ENCODE measurements at regions not wholly inside any gene's neighbourhood (a gene's known extent, or its start where the extent isn't known, plus 50 kb on each side); places are given as distances from the start of the nearest gene placed in this dataset.

- no peaks in the 10 kb centered on the region for H3K36me3 ChIP-seq (ENCODE audit: control insufficient read depth in 3 of 3, insufficient read depth in 2 of 3, low read depth in 1 of 3, low read length in 3 of 3)
- no peak for DNase-seq
- FAIRE-seq: no peak
- no peaks in the 10 kb centered on the region for H3K9me3 ChIP-seq (ENCODE audit: control insufficient read depth in 2 of 2, insufficient read depth in 1 of 2, low read depth in 1 of 2, low read length in 1 of 2)
- no peak overlapping the region for H3K27ac ChIP-seq (ENCODE audit: low read depth in 1 of 3, low read length in 2 of 3)
- no peaks in the 10 kb centered on the region for H3K27me3 ChIP-seq (ENCODE audit: control insufficient read depth in 3 of 3, insufficient read depth in 3 of 3, low read length in 3 of 3)
- no peak overlapping the region for H3K4me3 ChIP-seq (ENCODE audit: low read depth in 1 of 3, low read length in 3 of 3)
- 53 to 69% (median 60%) methylated on average over 2 of the region's 2 CpGs for WGBS, 3 donors
- H3K4me1 ChIP-seq (ENCODE audit: control insufficient read depth in 3 of 3, insufficient read depth in 2 of 3, low read depth in 1 of 3, low read length in 2 of 3): no peaks in the 10 kb centered on the region
These were observed 246.1 kb upstream of the MIR17HG start for GRCh38 chr13:91101381-91101780.

DNA sequence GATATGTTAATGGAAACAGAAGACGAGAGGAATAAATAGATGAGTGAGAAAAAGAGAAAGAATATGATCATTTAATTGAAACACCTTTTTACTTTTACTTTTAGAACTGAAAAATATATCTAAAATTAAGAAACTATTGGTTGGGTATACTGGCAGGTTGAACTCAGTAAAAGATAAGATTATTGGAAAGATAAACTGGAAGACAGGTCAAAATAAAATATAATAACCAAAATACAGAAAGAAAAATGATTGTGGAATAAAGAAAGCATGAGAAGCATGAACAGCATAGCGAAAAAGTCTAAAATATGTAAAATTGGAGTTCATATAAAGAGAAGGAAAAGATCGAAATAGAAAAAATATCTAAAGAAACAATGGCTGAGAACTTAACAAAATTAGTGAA is 242.2 kb upstream of the MIR17HG start:
- Histone ChIP-seq H3K36me3 (ENCODE audit: control insufficient read depth in 3 of 3, insufficient read depth in 2 of 3, low read depth in 1 of 3, low read length in 3 of 3) (no peaks in the 10 kb centered on the region), H3K9me3 (ENCODE audit: control insufficient read depth in 2 of 2, insufficient read depth in 1 of 2, low read depth in 1 of 2, low read length in 1 of 2) (no peaks in the 10 kb centered on the region), H3K4me1 (ENCODE audit: control insufficient read depth in 3 of 3, insufficient read depth in 2 of 3, low read depth in 1 of 3, low read length in 2 of 3) (no peaks in the 10 kb centered on the region), H3K27ac (ENCODE audit: low read depth in 1 of 3, low read length in 2 of 3) (no peak overlapping the region), H3K27me3 (ENCODE audit: control insufficient read depth in 3 of 3, insufficient read depth in 3 of 3, low read length in 3 of 3) (no peaks in the 10 kb centered on the region), H3K4me3 (ENCODE audit: low read depth in 1 of 3, low read length in 3 of 3) (no peak overlapping the region)
- 85 to 87% (median 86%) methylated on average over 3 of the region's 3 CpGs for WGBS, 3 donors
- DNase-seq (no peak), FAIRE-seq (no peak)

DNA sequence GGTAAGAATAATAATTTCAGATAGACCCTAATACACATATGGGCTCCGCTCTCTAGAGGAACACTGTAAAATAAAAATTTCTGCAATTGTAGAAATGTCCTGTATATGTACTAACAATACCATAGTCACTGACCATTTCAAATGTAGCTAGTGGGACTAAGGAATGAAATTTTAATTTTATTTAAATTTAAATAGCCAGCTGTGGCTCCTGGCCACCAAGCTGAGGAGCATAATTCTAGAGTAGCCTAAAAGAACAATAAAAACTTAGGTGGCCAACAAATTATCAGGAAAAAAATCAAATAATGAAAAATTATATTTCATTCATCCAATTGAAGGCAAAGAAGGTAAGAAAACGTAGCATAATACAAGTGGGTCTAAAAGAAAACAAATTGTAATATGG is 240.9 kb upstream of the MIR17HG start:
- H3K9me3 ChIP-seq (ENCODE audit: control insufficient read depth in 2 of 2, insufficient read depth in 1 of 2, low read depth in 1 of 2, low read length in 1 of 2): no peaks in the 10 kb centered on the region
- FAIRE-seq (no peak), DNase-seq (no peak)
- no peaks in the 10 kb centered on the region for H3K36me3 ChIP-seq (ENCODE audit: control insufficient read depth in 3 of 3, insufficient read depth in 2 of 3, low read depth in 1 of 3, low read length in 3 of 3)
- no peak overlapping the region for H3K27ac ChIP-seq (ENCODE audit: low read depth in 1 of 3, low read length in 2 of 3)
- H3K27me3 ChIP-seq (ENCODE audit: control insufficient read depth in 3 of 3, insufficient read depth in 3 of 3, low read length in 3 of 3): no peaks in the 10 kb centered on the region
- 77 to 87% (median 87%) methylated on average over 2 of the region's 2 CpGs for WGBS, 3 donors
- no peaks in the 10 kb centered on the region for H3K4me1 ChIP-seq (ENCODE audit: control insufficient read depth in 3 of 3, insufficient read depth in 2 of 3, low read depth in 1 of 3, low read length in 2 of 3)
- no peak overlapping the region for H3K4me3 ChIP-seq (ENCODE audit: low read depth in 1 of 3, low read length in 3 of 3)

DNA sequence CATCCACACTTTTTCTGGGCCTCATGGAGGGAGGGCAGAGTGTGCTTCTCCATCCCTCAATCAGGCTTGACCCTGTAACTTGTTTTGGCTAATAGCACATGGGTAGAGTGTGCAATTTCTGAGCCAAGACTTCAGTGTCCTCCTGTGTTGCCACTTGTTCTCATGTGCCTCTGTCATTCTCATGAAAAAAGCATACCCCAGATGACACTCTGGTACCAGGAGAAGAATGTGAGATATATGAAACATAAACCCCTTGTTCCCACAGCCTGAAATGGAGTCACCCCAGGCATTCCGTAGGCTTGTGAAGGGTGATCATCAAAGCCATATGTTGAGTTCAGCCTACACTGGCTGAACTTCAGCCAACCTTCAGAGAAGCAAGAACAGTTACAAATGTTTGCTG is 239.2 kb upstream of the MIR17HG start:
- H3K9me3 ChIP-seq (ENCODE audit: control insufficient read depth in 2 of 2, insufficient read depth in 1 of 2, low read depth in 1 of 2, low read length in 1 of 2): no peaks in the 10 kb centered on the region
- no peak overlapping the region for H3K27ac ChIP-seq (ENCODE audit: low read depth in 1 of 3, low read length in 2 of 3)
- no peaks in the 10 kb centered on the region for H3K4me1 ChIP-seq (ENCODE audit: control insufficient read depth in 3 of 3, insufficient read depth in 2 of 3, low read depth in 1 of 3, low read length in 2 of 3)
- DNase-seq (no peak), FAIRE-seq (no peak)
- 70 to 91% (median 85%) methylated on average over 1 of the region's 1 CpG for WGBS, 3 donors
- no peaks in the 10 kb centered on the region for H3K36me3 ChIP-seq (ENCODE audit: control insufficient read depth in 3 of 3, insufficient read depth in 2 of 3, low read depth in 1 of 3, low read length in 3 of 3)
- no peaks in the 10 kb centered on the region for H3K27me3 ChIP-seq (ENCODE audit: control insufficient read depth in 3 of 3, insufficient read depth in 3 of 3, low read length in 3 of 3)
- no peak overlapping the region for H3K4me3 ChIP-seq (ENCODE audit: low read depth in 1 of 3, low read length in 3 of 3)

DNA sequence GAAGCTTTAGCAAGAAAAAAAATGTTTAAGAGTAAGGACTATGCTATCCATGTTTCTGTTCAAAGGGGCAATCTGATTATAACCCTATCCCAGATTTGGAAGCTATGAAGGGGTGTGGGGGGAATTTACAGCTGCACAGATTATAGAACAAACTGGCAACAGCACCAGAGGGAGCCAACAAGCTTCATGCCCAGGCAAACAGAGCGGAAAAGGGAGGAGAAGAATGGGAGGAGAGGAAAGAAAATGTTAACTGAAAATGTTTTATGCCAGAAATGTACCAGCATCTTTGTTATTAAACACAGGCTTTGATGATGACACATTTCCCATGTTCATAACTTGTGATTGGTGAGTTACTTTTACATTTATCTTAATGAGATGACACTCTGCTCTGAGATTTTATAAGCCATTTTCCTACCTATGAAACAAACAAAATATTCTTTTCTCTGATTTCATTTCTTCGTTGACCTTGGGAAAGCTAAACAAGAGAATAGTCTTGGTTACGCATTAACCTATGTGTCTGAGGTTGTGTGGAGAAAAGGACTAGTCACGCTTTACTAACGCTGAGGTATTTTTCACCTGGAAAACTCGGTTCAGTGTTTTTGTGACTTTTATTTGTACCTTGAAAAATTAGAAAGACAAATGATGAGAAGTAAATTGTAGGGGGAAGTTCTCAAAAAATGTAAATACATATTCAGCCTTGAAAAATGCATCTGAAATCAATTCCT is 235.8 kb upstream of the MIR17HG start:
- Histone ChIP-seq H3K27ac (ENCODE audit: low read depth in 1 of 3, low read length in 2 of 3) (no peak overlapping the region), H3K4me1 (ENCODE audit: control insufficient read depth in 3 of 3, insufficient read depth in 2 of 3, low read depth in 1 of 3, low read length in 2 of 3) (no peaks in the 10 kb centered on the region), H3K4me3 (ENCODE audit: low read depth in 1 of 3, low read length in 3 of 3) (no peak overlapping the region), H3K27me3 (ENCODE audit: control insufficient read depth in 3 of 3, insufficient read depth in 3 of 3, low read length in 3 of 3) (no peaks in the 10 kb centered on the region), H3K36me3 (ENCODE audit: control insufficient read depth in 3 of 3, insufficient read depth in 2 of 3, low read depth in 1 of 3, low read length in 3 of 3) (no peaks in the 10 kb centered on the region), H3K9me3 (ENCODE audit: control insufficient read depth in 2 of 2, insufficient read depth in 1 of 2, low read depth in 1 of 2, low read length in 1 of 2) (no peaks in the 10 kb centered on the region)
- FAIRE-seq: no peak
- 23 to 58% (median 35%) methylated on average over 6 of the region's 6 CpGs for WGBS, 3 donors
- no peak for DNase-seq

GRCh38 chr13:91112201-91112923 is 235.1 kb upstream of the MIR17HG start:
- no peak for DNase-seq
- H3K4me1 ChIP-seq (ENCODE audit: control insufficient read depth in 3 of 3, insufficient read depth in 2 of 3, low read depth in 1 of 3, low read length in 2 of 3): no peaks in the 10 kb centered on the region
- no peaks in the 10 kb centered on the region for H3K9me3 ChIP-seq (ENCODE audit: control insufficient read depth in 2 of 2, insufficient read depth in 1 of 2, low read depth in 1 of 2, low read length in 1 of 2)
- no peak overlapping the region for H3K4me3 ChIP-seq (ENCODE audit: low read depth in 1 of 3, low read length in 3 of 3)
- no peak for FAIRE-seq
- H3K36me3 ChIP-seq (ENCODE audit: control insufficient read depth in 3 of 3, insufficient read depth in 2 of 3, low read depth in 1 of 3, low read length in 3 of 3): no peaks in the 10 kb centered on the region
- 40 to 67% (median 48%) methylated on average over 7 of the region's 7 CpGs for WGBS, 3 donors
- H3K27me3 ChIP-seq (ENCODE audit: control insufficient read depth in 3 of 3, insufficient read depth in 3 of 3, low read length in 3 of 3): no peaks in the 10 kb centered on the region
- H3K27ac ChIP-seq (ENCODE audit: low read depth in 1 of 3, low read length in 2 of 3): no peak overlapping the region

DNA sequence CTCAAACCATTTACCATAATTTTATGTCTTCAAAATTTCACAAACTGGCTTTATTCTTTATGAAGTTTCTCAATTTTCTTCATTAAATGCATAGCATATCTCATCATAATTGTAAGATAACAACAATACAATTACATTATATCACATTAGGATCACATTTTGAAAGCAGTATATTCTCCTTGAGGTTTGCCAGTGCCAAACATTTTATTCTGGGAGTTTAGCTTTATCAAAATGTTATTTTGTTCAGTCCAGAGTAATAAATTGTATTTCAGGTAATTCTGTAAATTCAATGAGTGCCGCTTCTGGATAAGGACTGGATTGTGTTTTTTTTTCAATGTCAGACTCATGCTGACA is 234.6 kb upstream of the MIR17HG start:
- no peaks in the 10 kb centered on the region for H3K9me3 ChIP-seq (ENCODE audit: control insufficient read depth in 2 of 2, insufficient read depth in 1 of 2, low read depth in 1 of 2, low read length in 1 of 2)
- DNase-seq (no peak), FAIRE-seq (no peak)
- no peak overlapping the region for H3K27ac ChIP-seq (ENCODE audit: low read depth in 1 of 3, low read length in 2 of 3)
- H3K36me3 ChIP-seq (ENCODE audit: control insufficient read depth in 3 of 3, insufficient read depth in 2 of 3, low read depth in 1 of 3, low read length in 3 of 3): no peaks in the 10 kb centered on the region
- no peaks in the 10 kb centered on the region for H3K27me3 ChIP-seq (ENCODE audit: control insufficient read depth in 3 of 3, insufficient read depth in 3 of 3, low read length in 3 of 3)
- no peak overlapping the region for H3K4me3 ChIP-seq (ENCODE audit: low read depth in 1 of 3, low read length in 3 of 3)
- H3K4me1 ChIP-seq (ENCODE audit: control insufficient read depth in 3 of 3, insufficient read depth in 2 of 3, low read depth in 1 of 3, low read length in 2 of 3): no peaks in the 10 kb centered on the region
- WGBS, 3 donors: 77 to 93% (median 92%) methylated on average over 1 of the region's 1 CpG

DNA sequence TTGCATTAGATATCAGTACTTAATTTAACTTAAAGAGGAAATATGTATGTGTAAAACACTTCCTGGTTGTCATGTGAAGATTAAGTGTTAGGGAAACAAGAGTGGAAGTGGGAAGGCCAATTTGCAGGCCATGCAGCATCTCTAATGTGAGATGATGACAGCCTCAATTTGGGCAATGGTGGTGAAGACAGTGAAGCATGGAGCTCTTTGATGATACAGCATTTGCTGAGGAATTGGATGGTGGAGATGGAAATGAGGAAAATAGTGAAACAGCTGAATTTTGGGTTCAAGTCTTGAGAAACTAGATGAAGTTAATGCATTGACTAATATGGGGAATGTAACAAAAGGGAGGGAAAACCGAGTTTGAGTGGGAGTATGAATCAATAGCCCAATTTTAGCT is 231.7 kb upstream of the MIR17HG start:
- no peaks in the 10 kb centered on the region for H3K9me3 ChIP-seq (ENCODE audit: control insufficient read depth in 2 of 2, insufficient read depth in 1 of 2, low read depth in 1 of 2, low read length in 1 of 2)
- no peaks in the 10 kb centered on the region for H3K4me1 ChIP-seq (ENCODE audit: control insufficient read depth in 3 of 3, insufficient read depth in 2 of 3, low read depth in 1 of 3, low read length in 2 of 3)
- no peaks in the 10 kb centered on the region for H3K27me3 ChIP-seq (ENCODE audit: control insufficient read depth in 3 of 3, insufficient read depth in 3 of 3, low read length in 3 of 3)
- FAIRE-seq (no peak), DNase-seq (no peak)
- WGBS, 3 donors: 75 to 78% (median 77%) methylated on average over 1 of the region's 1 CpG
- H3K27ac ChIP-seq (ENCODE audit: low read depth in 1 of 3, low read length in 2 of 3): no peak overlapping the region
- no peak overlapping the region for H3K4me3 ChIP-seq (ENCODE audit: low read depth in 1 of 3, low read length in 3 of 3)
- no peaks in the 10 kb centered on the region for H3K36me3 ChIP-seq (ENCODE audit: control insufficient read depth in 3 of 3, insufficient read depth in 2 of 3, low read depth in 1 of 3, low read length in 3 of 3)

- Histone ChIP-seq H3K4me3 (ENCODE audit: low read depth in 1 of 3, low read length in 3 of 3) (no peak overlapping the region), H3K4me1 (ENCODE audit: control insufficient read depth in 3 of 3, insufficient read depth in 2 of 3, low read depth in 1 of 3, low read length in 2 of 3) (no peaks in the 10 kb centered on the region), H3K36me3 (ENCODE audit: control insufficient read depth in 3 of 3, insufficient read depth in 2 of 3, low read depth in 1 of 3, low read length in 3 of 3) (no peaks in the 10 kb centered on the region), H3K27ac (ENCODE audit: low read depth in 1 of 3, low read length in 2 of 3) (peak overlapping the region in 1 of 3 donors; percentile 5), H3K27me3 (ENCODE audit: control insufficient read depth in 3 of 3, insufficient read depth in 3 of 3, low read length in 3 of 3) (no peaks in the 10 kb centered on the region), H3K9me3 (ENCODE audit: control insufficient read depth in 2 of 2, insufficient read depth in 1 of 2, low read depth in 1 of 2, low read length in 1 of 2) (no peaks in the 10 kb centered on the region)
- 29 to 66% (median 50%) methylated on average over 2 of the region's 2 CpGs for WGBS, 3 donors
- DNase-seq: no peak
- FAIRE-seq: no peak
These were observed 230.1 kb upstream of the MIR17HG start for GRCh38 chr13:91117351-91117750.

Data from small intestine (tissue), 7 donors.